ENCODE measurements at regions not wholly inside any gene's neighbourhood (a gene's known extent, or its start where the extent isn't known, plus 50 kb on each side); places are given as distances from the start of the nearest gene placed in this dataset.

GRCh38 chr4:42313872-42314271 lies 83.4 kb upstream of the SHISA3 start:
- DNase-seq (ENCODE audit: low spot score) (no peak), ATAC-seq (ENCODE audit: low read depth) (no peak)
- Histone ChIP-seq H3K9me3 (ENCODE audit: severe bottlenecking) (no peaks in the 10 kb centered on the region), H3K4me1 (ENCODE audit: insufficient read depth, poor library complexity, severe bottlenecking) (no peaks in the 10 kb centered on the region), H3K27ac (ENCODE audit: poor library complexity, severe bottlenecking) (no peak overlapping the region), H3K27me3 (ENCODE audit: insufficient read depth, poor library complexity, severe bottlenecking) (no peaks in the 10 kb centered on the region), H3K4me3 (ENCODE audit: severe bottlenecking) (no peak overlapping the region), H3K36me3 (ENCODE audit: low read depth) (no peaks in the 10 kb centered on the region)
- no peak for TF ChIP-seq CTCF (IDR thresholded peaks at IDR 0.05; ENCODE audit: poor library complexity, severe bottlenecking)

- H3K27me3 ChIP-seq (ENCODE audit: insufficient read depth, poor library complexity, severe bottlenecking): no peaks in the 10 kb centered on the region
- DNase-seq (ENCODE audit: low spot score) (no peak), ATAC-seq (ENCODE audit: low read depth) (no peak)
- no peak overlapping the region for H3K27ac ChIP-seq (ENCODE audit: poor library complexity, severe bottlenecking)
- no peak for TF ChIP-seq CTCF (IDR thresholded peaks at IDR 0.05; ENCODE audit: poor library complexity, severe bottlenecking)
- no peak overlapping the region for H3K4me3 ChIP-seq (ENCODE audit: severe bottlenecking)
- no peaks in the 10 kb centered on the region for H3K9me3 ChIP-seq (ENCODE audit: severe bottlenecking)
- H3K36me3 ChIP-seq (ENCODE audit: low read depth): no peaks in the 10 kb centered on the region
- H3K4me1 ChIP-seq (ENCODE audit: insufficient read depth, poor library complexity, severe bottlenecking): no peaks in the 10 kb centered on the region
Measured at GRCh38 chr4:42315231-42315630, 82.1 kb upstream of the SHISA3 start.

GRCh38 chr4:42320822-42321388 lies 76.4 kb upstream of the SHISA3 start:
- no peak overlapping the region for H3K27ac ChIP-seq (ENCODE audit: poor library complexity, severe bottlenecking)
- TF ChIP-seq CTCF (IDR thresholded peaks at IDR 0.05; ENCODE audit: poor library complexity, severe bottlenecking): no peak
- H3K4me3 ChIP-seq (ENCODE audit: severe bottlenecking): no peak overlapping the region
- H3K9me3 ChIP-seq (ENCODE audit: severe bottlenecking): no peaks in the 10 kb centered on the region
- H3K27me3 ChIP-seq (ENCODE audit: insufficient read depth, poor library complexity, severe bottlenecking): no peaks in the 10 kb centered on the region
- no peaks in the 10 kb centered on the region for H3K4me1 ChIP-seq (ENCODE audit: insufficient read depth, poor library complexity, severe bottlenecking)
- ATAC-seq (ENCODE audit: low read depth) (no peak), DNase-seq (ENCODE audit: low spot score) (no peak)
- H3K36me3 ChIP-seq (ENCODE audit: low read depth): no peaks in the 10 kb centered on the region

GRCh38 chr4:42326040-42326439 lies 71.2 kb upstream of the SHISA3 start:
- H3K4me1 ChIP-seq (ENCODE audit: insufficient read depth, poor library complexity, severe bottlenecking): no peaks in the 10 kb centered on the region
- no peak overlapping the region for H3K27ac ChIP-seq (ENCODE audit: poor library complexity, severe bottlenecking)
- H3K27me3 ChIP-seq (ENCODE audit: insufficient read depth, poor library complexity, severe bottlenecking): no peaks in the 10 kb centered on the region
- ATAC-seq (ENCODE audit: low read depth) (no peak), DNase-seq (ENCODE audit: low spot score) (no peak)
- no peak for TF ChIP-seq CTCF (IDR thresholded peaks at IDR 0.05; ENCODE audit: poor library complexity, severe bottlenecking)
- no peak overlapping the region for H3K4me3 ChIP-seq (ENCODE audit: severe bottlenecking)
- no peaks in the 10 kb centered on the region for H3K36me3 ChIP-seq (ENCODE audit: low read depth)
- no peaks in the 10 kb centered on the region for H3K9me3 ChIP-seq (ENCODE audit: severe bottlenecking)

- Histone ChIP-seq H3K36me3 (ENCODE audit: low read depth) (no peaks in the 10 kb centered on the region), H3K4me3 (ENCODE audit: severe bottlenecking) (no peak overlapping the region), H3K27ac (ENCODE audit: poor library complexity, severe bottlenecking) (no peak overlapping the region), H3K4me1 (ENCODE audit: insufficient read depth, poor library complexity, severe bottlenecking) (no peaks in the 10 kb centered on the region), H3K9me3 (ENCODE audit: severe bottlenecking) (no peaks in the 10 kb centered on the region), H3K27me3 (ENCODE audit: insufficient read depth, poor library complexity, severe bottlenecking) (no peaks in the 10 kb centered on the region)
- ATAC-seq (ENCODE audit: low read depth) (no peak), DNase-seq (ENCODE audit: low spot score) (no peak)
- TF ChIP-seq CTCF (IDR thresholded peaks at IDR 0.05; ENCODE audit: poor library complexity, severe bottlenecking): no peak
Measured at GRCh38 chr4:42326524-42326923, 70.8 kb upstream of the SHISA3 start.
